HCT116 (cell line): ENCODE measurements at regions not wholly inside any gene's neighbourhood (a gene's known extent, or its start where the extent isn't known, plus 50 kb on each side); places are given as distances from the start of the nearest gene placed in this dataset.

Experiments
- ATAC-seq: fragments of 200-7000 bp; cut with Tn5 transposase; 2 replicates; pipeline ENCODE4 v1.9.1; 2020; ENCODE audit warnings: mild to moderate bottlenecking, moderate library complexity
- BruUV-seq: library from RNA; stranded (reverse); fragments of 400-500 nt; replicated peaks from 2 replicates; lab custom pipeline; 2021; lab: Mats Ljungman, UMichigan
- CTCF ChIA-PET: fragments of 300-600 bp; sonication (Branson Sonifier 250); formaldehyde crosslinking; loops from one replicate; lab custom pipeline; 2021; ENCODE audit warnings: antibody characterized with exemption; lab: Charles Lee
- POLR2A ChIA-PET: fragments of 300-600, 350-600 bp; sonication (Branson Sonifier 250); formaldehyde crosslinking; loops from one replicate; lab custom pipeline; 2021; ENCODE audit warnings: antibody characterized with exemption; lab: Charles Lee
- RAD21 ChIA-PET, 2 experiments: fragments of 300-600 bp; sonication (Branson Sonifier 250); formaldehyde crosslinking; loops; one replicate each; lab custom pipeline; 2023; ENCODE audit warnings: low total read pairs in 2 of 2; ENCODE audit not compliant: uncharacterized antibody in 2 of 2, unreplicated experiment in 2 of 2, low non-redundant PET in 1 of 2; lab: Charles Lee
- DNase-seq: peaks from one replicate; pipeline ENCODE4 v3.0.0-alpha.2; 2010; ENCODE audit warnings: low read depth, low spot score
- H2AFZ ChIP-seq: fragments of 200-600 bp; shearing (Covaris generic), sonication (generic); 2 replicates; pipeline ENCODE4 v1.6.1; 2017; ENCODE audit warnings: low read depth, mixed run types, mixed read lengths, antibody characterized with exemption, low read length; ENCODE audit not compliant: poor library complexity, severe bottlenecking
- H3K27ac ChIP-seq: 2 replicates; pipeline ENCODE4 v1.5.1; 2012; ENCODE audit warnings: low read depth, low read length
- H3K27me3 ChIP-seq: fragments of 200-600 bp; sonication (generic); 2 replicates; pipeline ENCODE4 v1.6.1; 2016; ENCODE audit warnings: mixed run types, low read length, mixed read lengths; ENCODE audit not compliant: insufficient read depth
- H3K36me3 ChIP-seq, 2 experiments: fragments of 200-500 bp in 1 of 2; fragments of 200-600 bp in 1 of 2; sonication (Bioruptor generic) in 1 of 2; sonication (generic) in 1 of 2; 2 replicates each; pipeline versions ENCODE4 v1.5.1 to v1.6.1; 2014 to 2016; ENCODE audit warnings: low read length in 2 of 2, inconsistent platforms in 1 of 2, mixed read lengths in 1 of 2, mixed run types in 1 of 2; ENCODE audit not compliant: insufficient read depth in 2 of 2, control insufficient read depth in 1 of 2
- H3K4me1 ChIP-seq, 2 experiments: fragments of 200-600 bp in 1 of 2; sonication (generic) in 1 of 2; 2 replicates each; pipeline versions ENCODE4 v1.5.1 to v1.6.1; 2012 to 2017; ENCODE audit warnings: low read length in 2 of 2, inconsistent platforms in 1 of 2, mild to moderate bottlenecking in 1 of 2, mixed read lengths in 1 of 2, mixed run types in 1 of 2, moderate library complexity in 1 of 2; ENCODE audit not compliant: insufficient read depth in 2 of 2, control insufficient read depth in 1 of 2
- H3K4me2 ChIP-seq: fragments of 200-600 bp; sonication (generic); 2 replicates; pipeline ENCODE4 v1.6.1; 2017; ENCODE audit warnings: mixed run types, low read length, mixed read lengths
- H3K4me3 ChIP-seq, 2 experiments: fragments of 200-600 bp in 1 of 2; sonication (generic) in 1 of 2; replicated peaks in 1 of 2; 2 replicates each; pipeline ENCODE4 v1.5.1; 2011 to 2016; ENCODE audit warnings: low read length in 2 of 2, control low read depth in 1 of 2, low read depth in 1 of 2, mild to moderate bottlenecking in 1 of 2, mixed read lengths in 1 of 2, mixed run types in 1 of 2
- H3K79me2 ChIP-seq: fragments of 200-600 bp; sonication (generic); 2 replicates; pipeline ENCODE4 v1.6.1; 2017; ENCODE audit warnings: mild to moderate bottlenecking, mixed run types, low read length, moderate library complexity, mixed read lengths; ENCODE audit not compliant: insufficient read depth
- H3K9ac ChIP-seq: fragments of 200-600 bp; sonication (generic); 2 replicates; pipeline ENCODE4 v1.6.1; 2016; ENCODE audit warnings: low read length, mixed read lengths
- H3K9me2 ChIP-seq: fragments of 200-600 bp; sonication (generic), shearing (Covaris generic); 2 replicates; pipeline ENCODE4 v1.6.1; 2017; ENCODE audit warnings: mixed run types, mild to moderate bottlenecking, moderate library complexity; ENCODE audit not compliant: insufficient read depth
- H3K9me3 ChIP-seq, 2 experiments: fragments of 200-500 bp in 1 of 2; fragments of 200-600 bp in 1 of 2; sonication (Bioruptor generic) in 1 of 2; sonication (generic) in 1 of 2; 2 replicates each; pipeline ENCODE4 v1.6.1; 2014 to 2017; ENCODE audit warnings: low read length in 2 of 2, mixed read lengths in 2 of 2, inconsistent platforms in 1 of 2, low read depth in 1 of 2, mild to moderate bottlenecking in 1 of 2, mixed run types in 1 of 2, moderate library complexity in 1 of 2; ENCODE audit not compliant: control insufficient read depth in 1 of 2, insufficient read depth in 1 of 2
- H4K20me1 ChIP-seq: fragments of 200-600 bp; sonication (generic), shearing (Covaris generic); 2 replicates; pipeline ENCODE4 v1.6.1; 2017; ENCODE audit warnings: mixed run types, mild to moderate bottlenecking, moderate library complexity; ENCODE audit not compliant: insufficient read depth
- ATF3 ChIP-seq: IDR thresholded peaks from 2 replicates; pipeline ENCODE4 v1.6.1; 2012
- CBX3 ChIP-seq: IDR thresholded peaks from 2 replicates; pipeline ENCODE4 v1.6.1; 2012; ENCODE audit warnings: low read depth
- CEBPB ChIP-seq: IDR thresholded peaks from 2 replicates; pipeline ENCODE4 v1.6.1; 2012; ENCODE audit warnings: low read depth
- CTCF ChIP-seq, 3 experiments: fragments of 200-600 bp in 1 of 3; sonication (generic) in 1 of 3; IDR thresholded peaks in 2 of 3; conservative IDR thresholded peaks in 1 of 3; 2 replicates each; pipeline ENCODE4 v1.5.1; 2012 to 2017; ENCODE audit warnings: low read depth in 2 of 3, low read length in 2 of 3, antibody characterized with exemption in 1 of 3, borderline replicate concordance in 1 of 3, control low read depth in 1 of 3, mild to moderate bottlenecking in 1 of 3, mixed read lengths in 1 of 3, mixed run types in 1 of 3, moderate library complexity in 1 of 3; ENCODE audit not compliant: insufficient read depth in 1 of 3
- EGR1 ChIP-seq: IDR thresholded peaks from 2 replicates; pipeline ENCODE4 v1.6.1; 2012; ENCODE audit warnings: low read depth
- EZH2 ChIP-seq: fragments of 200-600 bp; sonication (generic); IDR thresholded peaks from 2 replicates; pipeline ENCODE4 v1.6.1; 2017; ENCODE audit warnings: antibody characterized with exemption, mixed run types
- FOSL1 ChIP-seq: IDR thresholded peaks from 2 replicates; pipeline ENCODE4 v1.6.1; 2012; ENCODE audit warnings: low read depth
- JUND ChIP-seq: IDR thresholded peaks from 2 replicates; pipeline ENCODE4 v1.6.1; 2012
- MAX ChIP-seq: IDR thresholded peaks from 2 replicates; pipeline ENCODE4 v1.6.1; 2012
- POLR2A ChIP-seq: IDR thresholded peaks from 2 replicates; pipeline ENCODE4 v1.7.0; 2011; ENCODE audit warnings: borderline replicate concordance; ENCODE audit not compliant: insufficient read depth, insufficient read length; ENCODE audit errors: extremely low read depth
- POLR2AphosphoS5 ChIP-seq: IDR thresholded peaks from 2 replicates; pipeline ENCODE4 v1.6.1; 2011; ENCODE audit warnings: mild to moderate bottlenecking, low read depth, low read length, moderate library complexity
- RAD21 ChIP-seq: IDR thresholded peaks from 2 replicates; pipeline ENCODE4 v1.6.1; 2012; ENCODE audit warnings: low read depth, mild to moderate bottlenecking
- SIN3A ChIP-seq: IDR thresholded peaks from 2 replicates; pipeline ENCODE4 v1.6.1; 2012; ENCODE audit warnings: low read depth
- SP1 ChIP-seq: IDR thresholded peaks from 2 replicates; pipeline ENCODE4 v1.6.1; 2012; ENCODE audit warnings: low read depth
- SRF ChIP-seq: IDR thresholded peaks from 2 replicates; pipeline ENCODE4 v1.6.1; 2012; ENCODE audit warnings: low read depth
- TCF7L2 ChIP-seq: IDR thresholded peaks from 2 replicates; pipeline ENCODE4 v1.7.0; 2011; ENCODE audit warnings: borderline replicate concordance, inconsistent platforms; ENCODE audit not compliant: insufficient read depth, insufficient read length; ENCODE audit errors: extremely low read depth
- YY1 ChIP-seq: IDR thresholded peaks from 2 replicates; pipeline ENCODE4 v1.6.1; 2011; ENCODE audit warnings: low read length, low read depth, moderate library complexity, mild to moderate bottlenecking; ENCODE audit not compliant: insufficient replicate concordance; ENCODE audit errors: extremely low read depth
- ZBTB33 ChIP-seq: IDR thresholded peaks from 2 replicates; pipeline ENCODE4 v1.6.1; 2011; ENCODE audit warnings: mild to moderate bottlenecking, low read length, moderate library complexity; ENCODE audit not compliant: insufficient replicate concordance; ENCODE audit errors: extremely low read depth
- ZFX ChIP-seq: fragments of 450-650 bp; IDR thresholded peaks from 2 replicates; pipeline ENCODE4 v1.6.1; 2017
- intact Hi-C: fragments of 100-400 bp; cut with micrococcal nuclease; formaldehyde crosslinking; loops from 2 replicates; pipeline ENCODE4 v1.10.0; 2022

GRCh38 chr1:72498371-72498770 lies 216.0 kb upstream of the NEGR1 start:
- CTCF ChIA-PET: no interaction called here

GRCh38 chr1:72489801-72490200 lies 207.5 kb upstream of the NEGR1 start:
- ATAC-seq: no peak
- Histone ChIP-seq H2AFZ (no peak overlapping the region), H3K4me2 (no peak overlapping the region), H3K4me1 (no peaks in the 10 kb centered on the region), H3K4me3 (no peak overlapping the region), H3K27ac (no peak overlapping the region), H3K9me2 (no peaks in the 10 kb centered on the region), H3K36me3 (no peaks in the 10 kb centered on the region), H3K9me3 (peaks cover 12 to 16% of the 10 kb centered on the region in 2 experiments; a peak in 2 of 4 replicates), H4K20me1 (no peaks in the 10 kb centered on the region), H3K27me3 (no peaks in the 10 kb centered on the region), H3K79me2 (no peaks in the 10 kb centered on the region), H3K9ac (no peak overlapping the region)
- ChIA-PET POLR2A (no interaction called here), CTCF (no interaction called here), RAD21 (no interaction called here)
- DNase-seq: no peak
- BruUV-seq: no TSS peak
- intact Hi-C loops: no loop called here
- TF ChIP-seq SIN3A: no peak
- TF ChIP-seq SP1: no peak
- no peak for TF ChIP-seq ATF3
- TF ChIP-seq CTCF (IDR thresholded peaks at IDR 0.05 in 2 of 3, conservative IDR thresholded peaks at IDR 0.05 in 1 of 3; ENCODE audit: borderline replicate concordance in 1 of 3, insufficient read depth in 1 of 3, low read depth in 2 of 3, low read length in 2 of 3): no peak
- no peak for TF ChIP-seq RAD21
- no peak for TF ChIP-seq ZFX
- TF ChIP-seq EZH2: no peak
- TF ChIP-seq TCF7L2: no peak
- TF ChIP-seq YY1: no peak
- no peak for TF ChIP-seq CEBPB
- no peak for TF ChIP-seq MAX
- no peak for TF ChIP-seq FOSL1
- TF ChIP-seq JUND: no peak
- no peak for TF ChIP-seq ZBTB33
- no peak for TF ChIP-seq EGR1
- TF ChIP-seq SRF: no peak

More at GRCh38 chr1:72498371-72498770, 216.0 kb upstream of the NEGR1 start:
- Histone ChIP-seq H4K20me1 (no peaks in the 10 kb centered on the region; the same call in 1 of the 2 replicates), H3K4me1 (no peaks in the 10 kb centered on the region), H3K9ac (no peak overlapping the region), H3K27ac (no peak overlapping the region), H2AFZ (no peak overlapping the region), H3K27me3 (no peaks in the 10 kb centered on the region), H3K9me2 (no peaks in the 10 kb centered on the region), H3K4me2 (no peak overlapping the region), H3K9me3 (peaks cover 0 to 28% of the 10 kb centered on the region in 2 experiments; a peak in 2 of 4 replicates), H3K79me2 (no peaks in the 10 kb centered on the region), H3K36me3 (no peaks in the 10 kb centered on the region), H3K4me3 (no peak overlapping the region)
- ChIA-PET POLR2A (no interaction called here), RAD21 (no interaction called here)
- BruUV-seq: no TSS peak
- TF ChIP-seq POLR2AphosphoS5 (no peak), POLR2A (no peak), CBX3 (no peak), CEBPB (no peak), SRF (no peak), ZFX (no peak), RAD21 (no peak)
- ATAC-seq: no peak
- intact Hi-C loops: no loop called here
- no peak for DNase-seq
